ENCODE measurements at regions not wholly inside any gene's neighbourhood (a gene's known extent, or its start where the extent isn't known, plus 50 kb on each side); places are given as distances from the start of the nearest gene placed in this dataset.
"Not testable (repeated sequence)": the region's sequence is repeated elsewhere in the genome, so short reads cannot be mapped to it uniquely, and the experiment has no call there.

GRCh38 chr12:46510257-46510656, 137.7 kb upstream of the SLC38A2 start:
- CTCF ChIA-PET (ENCODE audit: partially characterized antibody): interaction anchor here (1.1 kb wide), 1 partner anchor 12 kb away, joined by 3 read pairs; no protein-coding TSS in a partner anchor
- H3K9ac ChIP-seq (replicated peaks in 1 of 4; ENCODE audit: extremely low read depth in 1 of 4, low read depth in 3 of 4, low read length in 3 of 4); H3K4ac ChIP-seq (replicated peaks; ENCODE audit: insufficient read length, low read depth, low read length); H3K79me2 ChIP-seq (ENCODE audit: control insufficient read depth in 1 of 2, insufficient read depth in 2 of 2, low read length in 2 of 2); H3K27me3 ChIP-seq (replicated peaks in 1 of 4; ENCODE audit: control insufficient read depth in 3 of 4, extremely low read depth in 1 of 4, insufficient read depth in 3 of 4, low read length in 3 of 4); H4K91ac ChIP-seq (replicated peaks; ENCODE audit: insufficient read length, low read length); H2AFZ ChIP-seq (ENCODE audit: low read length); H2AK5ac ChIP-seq (ENCODE audit: low read depth, low read length); H3K4me1 ChIP-seq (replicated peaks in 1 of 4; ENCODE audit: control insufficient read depth in 3 of 4, insufficient read depth in 4 of 4, low read length in 3 of 4); H3K14ac ChIP-seq (ENCODE audit: insufficient read length); H4K20me1 ChIP-seq (replicated peaks in 1 of 2; ENCODE audit: control insufficient read depth in 1 of 2, insufficient read depth in 2 of 2, low read length in 2 of 2); H2BK5ac ChIP-seq (ENCODE audit: low read depth, low read length); H2BK20ac ChIP-seq (ENCODE audit: low read length); H3K56ac ChIP-seq (replicated peaks; ENCODE audit: insufficient read length, low read depth, low read length); H3K23ac ChIP-seq (ENCODE audit: insufficient read length); H2BK12ac ChIP-seq (ENCODE audit: low read depth, low read length); FAIRE-seq; H3K4me3 ChIP-seq (ENCODE audit: extremely low read depth in 1 of 4, insufficient read depth in 2 of 4, low read depth in 3 of 4, low read length in 4 of 4); H3K27ac ChIP-seq (ENCODE audit: low read depth, low read length); H2BK120ac ChIP-seq (replicated peaks; ENCODE audit: low read depth, low read length); H3K18ac ChIP-seq (ENCODE audit: extremely low read depth, low read length); DNase-seq (ENCODE audit: low read depth in 1 of 2, low spot score in 2 of 2); H2BK15ac ChIP-seq (ENCODE audit: low read length); POLR2A ChIA-PET (ENCODE audit: partially characterized antibody); H4K5ac ChIP-seq (ENCODE audit: insufficient read length, low read depth, low read length); H3K79me1 ChIP-seq (ENCODE audit: low read depth, low read length); H4K8ac ChIP-seq (ENCODE audit: extremely low read depth, insufficient read depth, low read length); H3K23me2 ChIP-seq (ENCODE audit: low read depth, low read length); H3K4me2 ChIP-seq (ENCODE audit: insufficient read depth in 1 of 2, low read depth in 2 of 2, low read length in 2 of 2); H3K36me3 ChIP-seq (ENCODE audit: control insufficient read depth in 2 of 4, insufficient read depth in 4 of 4, low read length in 3 of 4): not testable (repeated sequence)
- H3K9me3 ChIP-seq (ENCODE audit: insufficient read depth in 2 of 2, low read depth in 1 of 2, low read length in 1 of 2): peaks cover 11 to 16% of the 10 kb centered on the region in 2 experiments
